Natural killer cell (primary cell): ENCODE measurements at regions not wholly inside any gene's neighbourhood (a gene's known extent, or its start where the extent isn't known, plus 50 kb on each side); places are given as distances from the start of the nearest gene placed in this dataset.

Experiments used
- ATAC-seq, 3 donors: fragments of 150-1000 bp in 2 of 3; fragments of 200-7000 bp in 1 of 3; cut with Tn5 transposase; 1 replicate in 1 of 3; 2 replicates in 2 of 3; pipeline ENCODE4 v1.10.0; 2021; ENCODE audit warnings: mild to moderate bottlenecking in 2 of 3, moderate library complexity in 2 of 3
- DNase-seq, 2 donors: peaks; one replicate each; pipeline versions ENCODE4 v3.0.0 to v3.0.0-alpha.2; 2013 to 2021; ENCODE audit warnings: mixed read lengths in 1 of 2
- H3K27ac ChIP-seq: one replicate; pipeline ENCODE4 v1.5.1; 2013; ENCODE audit warnings: mild to moderate bottlenecking, low read length
- H3K27me3 ChIP-seq: one replicate; pipeline ENCODE4 v1.6.1; 2013; ENCODE audit warnings: low read length; ENCODE audit not compliant: control insufficient read depth, insufficient read depth
- H3K36me3 ChIP-seq: one replicate; pipeline ENCODE4 v1.6.1; 2013; ENCODE audit warnings: low read length; ENCODE audit not compliant: control insufficient read depth, insufficient read depth
- H3K4me1 ChIP-seq: one replicate; pipeline ENCODE4 v1.6.1; 2013; ENCODE audit warnings: low read length; ENCODE audit not compliant: control insufficient read depth, insufficient read depth
- H3K4me3 ChIP-seq: one replicate; pipeline ENCODE4 v1.5.1; 2013; ENCODE audit warnings: low read length
- H3K9me3 ChIP-seq: one replicate; pipeline ENCODE4 v1.6.1; 2013; ENCODE audit warnings: low read length; ENCODE audit not compliant: control insufficient read depth, insufficient read depth
- H3K27ac Mint-ChIP-seq, 2 donors: one replicate each; pipeline ENCODE4 v1.8.0; 2022; ENCODE audit warnings: mild to moderate bottlenecking in 2 of 2, mixed read lengths in 2 of 2, moderate library complexity in 1 of 2
- H3K27me3 Mint-ChIP-seq, 2 donors: one replicate each; pipeline ENCODE4 v1.8.0; 2022; ENCODE audit warnings: low read depth in 2 of 2, mixed read lengths in 2 of 2
- H3K36me3 Mint-ChIP-seq: one replicate; pipeline ENCODE4 v1.8.0; 2022; ENCODE audit warnings: mixed read lengths
- H3K4me1 Mint-ChIP-seq, 2 donors: one replicate each; pipeline ENCODE4 v1.8.0; 2022; ENCODE audit warnings: mixed read lengths in 2 of 2
- H3K4me3 Mint-ChIP-seq: one replicate; pipeline ENCODE4 v1.8.0; 2022; ENCODE audit warnings: mild to moderate bottlenecking, moderate library complexity, mixed read lengths
- H3K9me3 Mint-ChIP-seq, 2 donors: one replicate each; pipeline ENCODE4 v1.8.0; 2022; ENCODE audit warnings: mixed read lengths in 2 of 2
- WGBS: methylation state at CpG from one replicate; pipeline ENCODE4 v1.1.7; 2013; ENCODE audit warnings: missing lambda C conversion rate; ENCODE audit not compliant: insufficient coverage; 5-methylcytosine and 5-hydroxymethylcytosine counted together
- intact Hi-C: fragments of 100-400 bp; cut with micrococcal nuclease; formaldehyde crosslinking; loops from one replicate; pipeline ENCODE4 v1.14.2; 2022
- TF ChIP-seq, protein P1 (sequence below): fragments of 200-600 bp; IDR thresholded peaks from one replicate; pipeline ENCODE4 v1.8.0; 2022; ENCODE audit warnings: antibody characterized with exemption

DNA sequence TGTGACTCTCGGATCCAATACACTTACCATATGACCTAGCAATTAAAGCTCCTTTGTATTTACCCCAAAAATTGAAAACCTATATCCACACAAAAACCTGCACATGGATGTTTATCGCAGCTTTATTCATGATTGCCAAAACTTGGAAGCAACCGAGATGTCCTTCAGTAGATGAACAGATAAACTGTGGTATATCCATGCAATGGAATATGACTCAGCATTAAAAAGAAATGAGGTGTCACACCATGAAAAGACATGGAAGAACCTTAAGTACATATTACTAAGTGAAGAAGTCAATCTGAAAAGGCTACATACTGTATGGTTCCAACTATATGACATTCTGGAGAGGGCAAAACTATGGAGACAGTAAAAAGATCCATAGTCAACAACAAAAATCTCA is 82.0 kb upstream of the PHF24 start:
- H3K27me3 ChIP-seq: peaks cover 3% of the 10 kb centered on the region
- Mint-ChIP-seq H3K9me3 (no peaks in the 10 kb centered on the region), H3K27ac (no peak overlapping the region), H3K36me3 (no peaks in the 10 kb centered on the region), H3K4me1 (no peaks in the 10 kb centered on the region), H3K27me3 (peaks cover 21 to 37% of the 10 kb centered on the region in 2 donors), H3K4me3 (no peak overlapping the region)
- DNase-seq (no peak), ATAC-seq (no peak)
- whole genome bisulfite sequencing: 91% methylated on average over 3 of the region's 3 CpGs
- H3K9me3 ChIP-seq: no peaks in the 10 kb centered on the region
- no peak overlapping the region for H3K27ac ChIP-seq
- no peak overlapping the region for H3K4me3 ChIP-seq
- no peaks in the 10 kb centered on the region for H3K4me1 ChIP-seq
- TF ChIP-seq, protein P1, sequence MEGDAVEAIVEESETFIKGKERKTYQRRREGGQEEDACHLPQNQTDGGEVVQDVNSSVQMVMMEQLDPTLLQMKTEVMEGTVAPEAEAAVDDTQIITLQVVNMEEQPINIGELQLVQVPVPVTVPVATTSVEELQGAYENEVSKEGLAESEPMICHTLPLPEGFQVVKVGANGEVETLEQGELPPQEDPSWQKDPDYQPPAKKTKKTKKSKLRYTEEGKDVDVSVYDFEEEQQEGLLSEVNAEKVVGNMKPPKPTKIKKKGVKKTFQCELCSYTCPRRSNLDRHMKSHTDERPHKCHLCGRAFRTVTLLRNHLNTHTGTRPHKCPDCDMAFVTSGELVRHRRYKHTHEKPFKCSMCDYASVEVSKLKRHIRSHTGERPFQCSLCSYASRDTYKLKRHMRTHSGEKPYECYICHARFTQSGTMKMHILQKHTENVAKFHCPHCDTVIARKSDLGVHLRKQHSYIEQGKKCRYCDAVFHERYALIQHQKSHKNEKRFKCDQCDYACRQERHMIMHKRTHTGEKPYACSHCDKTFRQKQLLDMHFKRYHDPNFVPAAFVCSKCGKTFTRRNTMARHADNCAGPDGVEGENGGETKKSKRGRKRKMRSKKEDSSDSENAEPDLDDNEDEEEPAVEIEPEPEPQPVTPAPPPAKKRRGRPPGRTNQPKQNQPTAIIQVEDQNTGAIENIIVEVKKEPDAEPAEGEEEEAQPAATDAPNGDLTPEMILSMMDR: no peak
- H3K36me3 ChIP-seq: no peaks in the 10 kb centered on the region
- intact Hi-C loops: no loop called here

DNA sequence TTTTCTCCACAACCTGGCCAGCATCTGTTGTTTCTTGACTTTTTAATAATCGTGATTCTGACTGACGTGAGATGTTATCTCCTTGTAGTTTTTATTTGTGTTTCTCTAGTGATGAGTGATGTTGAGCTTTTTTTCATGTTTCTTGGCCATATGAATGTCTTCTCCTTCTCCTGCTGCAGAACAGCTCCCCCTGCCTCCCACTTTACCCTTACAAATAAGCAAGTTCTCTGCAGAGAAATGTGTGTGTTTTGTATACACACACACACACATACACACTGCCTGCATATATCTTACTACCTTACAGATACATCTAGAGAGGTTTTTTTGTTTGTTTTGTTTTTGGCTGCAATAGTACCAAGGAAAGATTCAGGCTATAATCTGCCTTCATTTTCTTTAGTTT is 88.7 kb upstream of the PHF24 start:
- Histone ChIP-seq H3K9me3 (peaks cover 4% of the 10 kb centered on the region), H3K36me3 (no peaks in the 10 kb centered on the region), H3K27me3 (peaks cover 3% of the 10 kb centered on the region), H3K4me1 (no peaks in the 10 kb centered on the region), H3K27ac (no peak overlapping the region), H3K4me3 (no peak overlapping the region)
- ATAC-seq (no peak), DNase-seq (peak in 1 of 2 donors; percentile 7)
- Mint-ChIP-seq H3K27me3 (peaks cover 15 to 18% of the 10 kb centered on the region in 2 donors), H3K4me3 (no peak overlapping the region), H3K4me1 (no peaks in the 10 kb centered on the region), H3K27ac (no peak overlapping the region), H3K9me3 (no peaks in the 10 kb centered on the region), H3K36me3 (peaks cover 1% of the 10 kb centered on the region)
- TF ChIP-seq, protein P1: no peak
- 80% methylated on average over 1 of the region's 2 CpGs for WGBS
- intact Hi-C loops: no loop called here

GRCh38 chr9:34866614-34867013 is 91.5 kb upstream of the PHF24 start:
- Histone ChIP-seq H3K4me1 (no peaks in the 10 kb centered on the region), H3K36me3 (no peaks in the 10 kb centered on the region), H3K27me3 (peaks cover 1% of the 10 kb centered on the region), H3K27ac (no peak overlapping the region), H3K9me3 (peaks cover 4% of the 10 kb centered on the region), H3K4me3 (no peak overlapping the region)
- intact Hi-C loops: no loop called here
- no peak overlapping the region for H3K4me3 Mint-ChIP-seq
- ATAC-seq (no peak), DNase-seq (no peak)
- H3K36me3 Mint-ChIP-seq: peaks cover 7% of the 10 kb centered on the region
- no peak overlapping the region for H3K27ac Mint-ChIP-seq
- H3K4me1 Mint-ChIP-seq: no peaks in the 10 kb centered on the region
- TF ChIP-seq, protein P1: no peak
- peaks cover 2 to 8% of the 10 kb centered on the region in 2 donors for H3K9me3 Mint-ChIP-seq
- peaks cover 17 to 27% of the 10 kb centered on the region in 2 donors for H3K27me3 Mint-ChIP-seq

- peaks cover 7% of the 10 kb centered on the region for H3K36me3 Mint-ChIP-seq
- Histone ChIP-seq H3K36me3 (no peaks in the 10 kb centered on the region), H3K27ac (no peak overlapping the region), H3K9me3 (peaks cover 4% of the 10 kb centered on the region), H3K4me1 (no peaks in the 10 kb centered on the region), H3K4me3 (no peak overlapping the region), H3K27me3 (no peaks in the 10 kb centered on the region)
- H3K4me3 Mint-ChIP-seq: no peak overlapping the region
- intact Hi-C loops: no loop called here
- DNase-seq (no peak), ATAC-seq (no peak)
- TF ChIP-seq, protein P1: no peak
- H3K4me1 Mint-ChIP-seq: no peaks in the 10 kb centered on the region
- H3K27me3 Mint-ChIP-seq: peaks cover 15 to 37% of the 10 kb centered on the region in 2 donors
- no peak overlapping the region for H3K27ac Mint-ChIP-seq
- peaks cover 2 to 8% of the 10 kb centered on the region in 2 donors for H3K9me3 Mint-ChIP-seq
- 91% methylated on average over 1 of the region's 1 CpG for WGBS
Measured at GRCh38 chr9:34863426-34863825, 94.7 kb upstream of the PHF24 start.
